ENCODE measurements at regions not wholly inside any gene's neighbourhood (a gene's known extent, or its start where the extent isn't known, plus 50 kb on each side); places are given as distances from the start of the nearest gene placed in this dataset.

GRCh38 chr9:10674586-10674985 is 61.8 kb upstream of the PTPRD start:
- DNase-seq, result no peak

GRCh38 chr9:10678010-10678409 is 65.2 kb upstream of the PTPRD start:
- DNase-seq, result no peak

- DNase-seq, result no peak
These were observed 66.0 kb upstream of the PTPRD start for GRCh38 chr9:10678790-10679189.

GRCh38 chr9:10686943-10687342 is 74.1 kb upstream of the PTPRD start:
- DNase-seq, result no peak

GRCh38 chr9:10690546-10690945 is 77.7 kb upstream of the PTPRD start:
- no peak for DNase-seq

GRCh38 chr9:10697044-10697443 is 84.2 kb upstream of the PTPRD start:
- no peak for DNase-seq

GRCh38 chr9:10700291-10700690 is 87.5 kb upstream of the PTPRD start:
- no peak for DNase-seq

- no peak for DNase-seq
These were observed 88.1 kb upstream of the PTPRD start for GRCh38 chr9:10700915-10701314.

- no peak for DNase-seq
These were observed 89.1 kb upstream of the PTPRD start for GRCh38 chr9:10701906-10702305.

- DNase-seq, result no peak
These were observed 90.3 kb upstream of the PTPRD start for GRCh38 chr9:10703139-10703538.

GRCh38 chr9:10704720-10705119 is 91.9 kb upstream of the PTPRD start:
- no peak for DNase-seq

- no peak for DNase-seq
These were observed 92.6 kb upstream of the PTPRD start for GRCh38 chr9:10705383-10705782.

GRCh38 chr9:10706788-10707187 is 94.0 kb upstream of the PTPRD start:
- no peak for DNase-seq

GRCh38 chr9:10721301-10721700 is 108.5 kb upstream of the PTPRD start:
- DNase-seq, result no peak

GRCh38 chr9:10729213-10729612 is 116.4 kb upstream of the PTPRD start:
- no peak for DNase-seq

- DNase-seq, result no peak
These were observed 131.9 kb upstream of the PTPRD start for GRCh38 chr9:10744669-10745068.

GRCh38 chr9:10753474-10753873 is 140.7 kb upstream of the PTPRD start:
- DNase-seq, result no peak

GRCh38 chr9:10764481-10764880 is 151.7 kb upstream of the PTPRD start:
- DNase-seq, result no peak

- DNase-seq, result no peak
These were observed 160.3 kb upstream of the PTPRD start for GRCh38 chr9:10773136-10773535.

GRCh38 chr9:10774051-10774450 is 161.2 kb upstream of the PTPRD start:
- DNase-seq, result no peak

- no peak for DNase-seq
These were observed 172.5 kb upstream of the PTPRD start for GRCh38 chr9:10785255-10785654.

GRCh38 chr9:10793306-10793705 is 180.5 kb upstream of the PTPRD start:
- no peak for DNase-seq

- no peak for DNase-seq
These were observed 191.7 kb upstream of the PTPRD start for GRCh38 chr9:10804486-10804885.

- no peak for DNase-seq
These were observed 194.1 kb upstream of the PTPRD start for GRCh38 chr9:10806868-10807267.

GRCh38 chr9:10818206-10818605 is 205.4 kb upstream of the PTPRD start:
- DNase-seq, result no peak

GRCh38 chr9:10835791-10836463 is 223.1 kb upstream of the PTPRD start:
- DNase-seq, result no peak

Measured in SW 1271 (cell line).